ENCODE measurements at regions not wholly inside any gene's neighbourhood (a gene's known extent, or its start where the extent isn't known, plus 50 kb on each side); places are given as distances from the start of the nearest gene placed in this dataset.
A peak's percentile ranks its signal among the peaks of the same experiment; 100 is the strongest.

DNA sequence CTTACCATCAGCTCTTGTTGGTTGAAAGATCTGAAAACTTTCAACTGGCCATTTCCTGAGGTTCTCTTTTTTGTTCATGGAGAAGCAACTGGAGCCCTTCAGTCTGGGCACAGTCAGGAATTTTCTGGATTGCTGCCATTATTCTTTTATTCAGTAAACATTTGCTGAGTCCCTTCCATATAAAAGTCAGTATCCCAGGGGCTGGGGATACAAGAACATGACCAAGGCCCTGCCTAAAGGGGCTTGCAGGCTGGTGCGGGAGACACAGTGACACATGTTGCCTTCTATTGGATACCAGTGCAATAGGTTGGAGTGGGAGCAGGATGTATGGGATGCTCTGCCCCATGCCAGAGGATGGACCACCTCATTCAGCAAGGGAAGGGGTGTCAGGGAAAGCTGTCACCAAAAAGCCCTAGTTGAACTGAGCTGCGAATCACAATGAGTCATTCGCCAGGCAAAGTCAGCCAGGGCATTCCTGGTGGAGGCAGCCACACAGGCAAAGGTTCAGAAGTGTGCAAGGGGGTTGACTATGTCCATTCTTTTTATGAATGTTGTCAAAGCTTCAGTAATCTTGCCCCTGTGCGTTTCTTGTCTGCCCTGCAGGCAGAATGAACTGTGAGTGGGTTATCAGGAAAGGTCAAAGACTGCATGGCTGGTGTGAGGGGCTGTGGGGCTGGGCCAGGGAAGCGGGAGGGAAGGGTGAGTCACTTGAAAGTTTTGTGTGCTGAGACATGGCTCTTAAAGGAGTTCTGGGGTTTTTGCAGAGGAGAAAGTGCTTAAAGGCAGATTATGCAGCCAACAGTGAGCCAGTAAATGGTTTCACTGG is 395.9 kb downstream of the KCNRG start (continued):
- TF ChIP-seq RAD21 (IDR thresholded peaks at IDR 0.05; ENCODE audit: low read length) (no peak), CHD1 (IDR thresholded peaks at IDR 0.05; ENCODE audit: low read depth, low read length) (no peak), BHLHE40 (IDR thresholded peaks at IDR 0.05; ENCODE audit: low read depth, low read length) (peak; percentile 42; the same call in 1 of the 2 replicates)

DNA sequence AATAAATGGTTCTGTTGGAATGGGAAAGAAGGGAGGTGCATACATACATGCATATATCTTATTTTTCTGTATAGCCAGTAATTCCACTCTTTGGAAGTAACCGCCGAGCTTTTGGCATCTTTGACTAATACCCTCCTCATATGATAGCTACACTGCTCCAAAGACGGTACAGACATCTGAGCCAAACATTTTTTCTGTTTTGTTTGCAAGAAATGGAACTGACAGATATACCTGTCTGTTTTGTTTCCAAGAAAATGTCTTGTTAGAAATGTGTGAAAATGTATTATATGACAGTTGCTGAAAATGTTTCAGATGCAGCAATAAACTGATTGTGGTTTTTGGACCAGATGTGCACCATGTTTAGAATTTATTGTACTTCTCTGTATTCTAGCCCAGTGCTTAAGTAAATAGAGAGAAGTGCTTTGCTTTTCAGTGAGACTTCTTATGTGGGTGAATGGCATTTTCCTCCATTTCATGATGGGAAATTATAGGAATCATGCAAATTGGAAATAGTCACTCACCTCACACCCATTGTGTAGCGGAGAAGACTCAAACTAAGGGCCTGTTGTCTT is 396.9 kb downstream of the KCNRG start:
- DNase-seq: peak; percentile 36
- Histone ChIP-seq H2BK15ac (ENCODE audit: low read depth, low read length) (peak overlapping the region; percentile 26; the same call in 1 of the 3 replicates), H3K79me1 (ENCODE audit: low read depth in 1 of 2, low read length in 2 of 2) (no peaks in the 10 kb centered on the region), H4K5ac (ENCODE audit: low read depth, low read length) (no peak overlapping the region), H2BK120ac (ENCODE audit: low read depth, low read length) (peak overlapping the region; percentile 56), H3K27me3 (ENCODE audit: control insufficient read depth, insufficient read depth, low read length) (no peaks in the 10 kb centered on the region), H3K9me3 (ENCODE audit: control insufficient read depth, insufficient read depth, low read length) (peaks cover 3% of the 10 kb centered on the region; the same call in 1 of the 2 replicates), H2AK9ac (replicated peaks; ENCODE audit: low read depth, low read length, poor library complexity) (no peak overlapping the region), H3K36me3 (ENCODE audit: control insufficient read depth, insufficient read depth, low read length) (no peaks in the 10 kb centered on the region), H4K8ac (ENCODE audit: low read depth in 2 of 2, low read length in 2 of 2) (peak overlapping the region in 1 of 2 experiments; percentile 50; a peak in 2 of 4 replicates), H3K56ac (ENCODE audit: extremely low read depth, insufficient read depth, low read length) (0 out of 2 replicates have a peak overlapping the region, but pooled peaks have one; percentile 27), H3K4ac (ENCODE audit: low read depth, low read length) (peak overlapping the region; percentile 25; the same call in 1 of the 2 replicates), H3K4me2 (ENCODE audit: low read depth, low read length) (no peak overlapping the region), H3K14ac (replicated peaks; ENCODE audit: low read depth, low read length) (0 out of 2 replicates have a peak overlapping the region, but pooled peaks have one; percentile 23), H2AK5ac (ENCODE audit: low read depth, low read length) (no peak overlapping the region), H2BK20ac (ENCODE audit: low read depth, low read length) (peak overlapping the region; percentile 76), H4K91ac (ENCODE audit: insufficient read depth, low read depth, low read length) (peak overlapping the region; percentile 53; the same call in 1 of the 2 replicates), H4K20me1 (ENCODE audit: insufficient read depth, low read length) (no peaks in the 10 kb centered on the region), H3K18ac (ENCODE audit: low read depth, low read length) (peak overlapping the region; percentile 83; the same call in 1 of the 2 replicates), H3K4me3 (ENCODE audit: insufficient read depth, low read depth, low read length) (no peak overlapping the region), H3K23ac (ENCODE audit: low read depth, low read length) (peak overlapping the region; percentile 13; the same call in 1 of the 2 replicates), H3K9me1 (ENCODE audit: insufficient read depth, low read length) (peaks cover 8% of the 10 kb centered on the region; the same call in 1 of the 2 replicates), H2BK5ac (ENCODE audit: low read depth, low read length, poor library complexity, severe bottlenecking) (peak overlapping the region; percentile 36), H2AFZ (replicated peaks; ENCODE audit: low read length, poor library complexity) (no peak overlapping the region), H3K27ac (ENCODE audit: insufficient read depth, low read length) (peak overlapping the region; percentile 42; the same call in 1 of the 2 replicates), H3K4me1 (ENCODE audit: control insufficient read depth, insufficient read depth, low read length) (peaks cover 17% of the 10 kb centered on the region), H3K9ac (ENCODE audit: low read depth, low read length) (no peak overlapping the region)
- in situ Hi-C loops (cut with MboI; ENCODE audit: low sequenced_read_pairs): no loop called here
- dilution Hi-C loops (cut with HindIII; ENCODE audit: low sequenced_read_pairs, unreplicated experiment): no loop called here
- no TSS peak for BruUV-seq (replicated peaks)
- intact Hi-C loops (cut with micrococcal nuclease): loop anchor here (10.0 kb wide), 1 partner anchor 287 kb away; no protein-coding TSS in a partner anchor
- TF ChIP-seq, protein P1, sequence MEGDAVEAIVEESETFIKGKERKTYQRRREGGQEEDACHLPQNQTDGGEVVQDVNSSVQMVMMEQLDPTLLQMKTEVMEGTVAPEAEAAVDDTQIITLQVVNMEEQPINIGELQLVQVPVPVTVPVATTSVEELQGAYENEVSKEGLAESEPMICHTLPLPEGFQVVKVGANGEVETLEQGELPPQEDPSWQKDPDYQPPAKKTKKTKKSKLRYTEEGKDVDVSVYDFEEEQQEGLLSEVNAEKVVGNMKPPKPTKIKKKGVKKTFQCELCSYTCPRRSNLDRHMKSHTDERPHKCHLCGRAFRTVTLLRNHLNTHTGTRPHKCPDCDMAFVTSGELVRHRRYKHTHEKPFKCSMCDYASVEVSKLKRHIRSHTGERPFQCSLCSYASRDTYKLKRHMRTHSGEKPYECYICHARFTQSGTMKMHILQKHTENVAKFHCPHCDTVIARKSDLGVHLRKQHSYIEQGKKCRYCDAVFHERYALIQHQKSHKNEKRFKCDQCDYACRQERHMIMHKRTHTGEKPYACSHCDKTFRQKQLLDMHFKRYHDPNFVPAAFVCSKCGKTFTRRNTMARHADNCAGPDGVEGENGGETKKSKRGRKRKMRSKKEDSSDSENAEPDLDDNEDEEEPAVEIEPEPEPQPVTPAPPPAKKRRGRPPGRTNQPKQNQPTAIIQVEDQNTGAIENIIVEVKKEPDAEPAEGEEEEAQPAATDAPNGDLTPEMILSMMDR (conservative IDR thresholded peaks at IDR 0.05; ENCODE audit: low read depth, low read length): no peak
- no peak for TF ChIP-seq CHD1 (IDR thresholded peaks at IDR 0.05; ENCODE audit: low read depth, low read length)
- TF ChIP-seq, protein P2, sequence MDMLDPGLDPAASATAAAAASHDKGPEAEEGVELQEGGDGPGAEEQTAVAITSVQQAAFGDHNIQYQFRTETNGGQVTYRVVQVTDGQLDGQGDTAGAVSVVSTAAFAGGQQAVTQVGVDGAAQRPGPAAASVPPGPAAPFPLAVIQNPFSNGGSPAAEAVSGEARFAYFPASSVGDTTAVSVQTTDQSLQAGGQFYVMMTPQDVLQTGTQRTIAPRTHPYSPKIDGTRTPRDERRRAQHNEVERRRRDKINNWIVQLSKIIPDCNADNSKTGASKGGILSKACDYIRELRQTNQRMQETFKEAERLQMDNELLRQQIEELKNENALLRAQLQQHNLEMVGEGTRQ (IDR thresholded peaks at IDR 0.05; ENCODE audit: low read depth, low read length): no peak
- TF ChIP-seq CEBPB (IDR thresholded peaks at IDR 0.05; ENCODE audit: low read depth, low read length): no peak
- TF ChIP-seq FOS (IDR thresholded peaks at IDR 0.05; ENCODE audit: low read depth, low read length): no peak
- no peak for TF ChIP-seq RAD21 (IDR thresholded peaks at IDR 0.05; ENCODE audit: low read length)
- no peak for TF ChIP-seq MAFK (IDR thresholded peaks at IDR 0.05; ENCODE audit: low read depth, low read length)
- ATAC-seq (ENCODE audit: low read depth): no peak
- ChIA-PET CTCF (no interaction called here), POLR2A (ENCODE audit: unreplicated experiment) (no interaction called here)
- no CpG with 5 or more reads among the region's 4 CpGs for WGBS, 2 experiments (ENCODE audit: extremely low coverage in 2 of 2, insufficient read length in 1 of 2)
